GM12878 (cell line): ENCODE measurements at regions not wholly inside any gene's neighbourhood (a gene's known extent, or its start where the extent isn't known, plus 50 kb on each side); places are given as distances from the start of the nearest gene placed in this dataset.
"Not testable (repeated sequence)": the region's sequence is repeated elsewhere in the genome, so short reads cannot be mapped to it uniquely, and the experiment has no call there.

Source experiments
- ATAC-seq: fragments of 200-7000 bp; cut with Tn5 transposase; 3 replicates; pipeline ENCODE4 v1.9.1; 2020; ENCODE audit warnings: mild to moderate bottlenecking, moderate library complexity
- BruUV-seq: library from RNA; stranded (reverse); fragments of 400-500 nt; replicated peaks from 2 replicates; lab custom pipeline; 2021; lab: Mats Ljungman, UMichigan
- CTCF ChIA-PET: fragments of 300-600 bp; sonication (Branson Sonifier 250); formaldehyde crosslinking; extraction: SDS; loops from one replicate; lab custom pipeline; 2021; ENCODE audit warnings: inconsistent platforms; lab: Yijun Ruan, JAX
- POLR2A ChIA-PET: fragments of 350-600 bp; formaldehyde crosslinking; extraction: SDS; loops from one replicate; lab custom pipeline; 2021; ENCODE audit warnings: inconsistent platforms; lab: Charles Lee
- RAD21 ChIA-PET: fragments of 300-600 bp; sonication (Branson Sonifier 250); formaldehyde crosslinking; loops from one replicate; lab custom pipeline; 2023; ENCODE audit warnings: antibody characterized with exemption; ENCODE audit not compliant: unreplicated experiment; lab: Charles Lee
- SMC1A ChIA-PET: fragments of 300-600 bp; sonication (Branson Sonifier 250); formaldehyde crosslinking; loops from one replicate; lab custom pipeline; 2023; ENCODE audit not compliant: unreplicated experiment, uncharacterized antibody; lab: Charles Lee
- DNase-seq: peaks from one replicate; pipeline ENCODE4 v3.0.0-alpha.2; 2011; ENCODE audit warnings: low read depth, low spot score
- FAIRE-seq: peaks from 3 replicates; lab custom pipeline; 2011; peaks lifted over from hg19 to GRCh38; lab: Jason Lieb, UNC
- H2AFZ ChIP-seq: 2 replicates; pipeline ENCODE4 v1.6.0; 2011; ENCODE audit warnings: low read depth, low read length, control low read depth; ENCODE audit not compliant: control insufficient read depth
- H3K27ac ChIP-seq: 2 replicates; pipeline ENCODE4 v1.5.1; 2011; ENCODE audit warnings: control low read depth; ENCODE audit not compliant: control insufficient read depth, insufficient read depth
- H3K27me3 ChIP-seq, 2 experiments: replicated peaks in 1 of 2; 2 replicates each; pipeline versions ENCODE4 v1.6.0 to v1.6.1; 2011; ENCODE audit warnings: low read length in 1 of 2; ENCODE audit not compliant: control insufficient read depth in 2 of 2, insufficient read depth in 2 of 2
- H3K36me3 ChIP-seq, 2 experiments: 2 replicates each; pipeline ENCODE4 v1.5.1; 2011; ENCODE audit warnings: low read length in 1 of 2; ENCODE audit not compliant: control insufficient read depth in 2 of 2, insufficient read depth in 2 of 2
- H3K4me1 ChIP-seq: 2 replicates; pipeline ENCODE4 v1.6.1; 2011; ENCODE audit warnings: mild to moderate bottlenecking, low read length, moderate library complexity, mixed read lengths; ENCODE audit not compliant: control insufficient read depth, insufficient read depth
- H3K4me2 ChIP-seq: 2 replicates; pipeline ENCODE4 v1.6.0; 2011; ENCODE audit warnings: control low read depth; ENCODE audit not compliant: control insufficient read depth, insufficient read depth
- H3K4me3 ChIP-seq: fragments of 200-600 bp; sonication (generic); 2 replicates; pipeline ENCODE4 v1.5.1; 2016
- H3K79me2 ChIP-seq: 2 replicates; pipeline ENCODE4 v1.6.0; 2011; ENCODE audit warnings: low read length; ENCODE audit not compliant: control insufficient read depth, insufficient read depth
- H3K9ac ChIP-seq: 2 replicates; pipeline ENCODE4 v1.8.0; 2011; ENCODE audit warnings: low read length, control low read depth, mixed read lengths; ENCODE audit not compliant: control insufficient read depth, insufficient read depth
- H3K9me3 ChIP-seq: replicated peaks from 3 replicates; pipeline ENCODE4 v1.5.1; 2011; ENCODE audit warnings: mild to moderate bottlenecking, low read length; ENCODE audit not compliant: control insufficient read depth, insufficient read depth
- H4K20me1 ChIP-seq: 2 replicates; pipeline ENCODE4 v1.6.0; 2011; ENCODE audit not compliant: control insufficient read depth, insufficient read depth
- FOXM1 ChIP-seq: IDR thresholded peaks from 2 replicates; pipeline ENCODE4 v1.6.1; 2012; ENCODE audit warnings: low read depth, mild to moderate bottlenecking, inconsistent platforms, low read length, moderate library complexity
- RAD21 ChIP-seq: IDR thresholded peaks from 2 replicates; pipeline ENCODE4 v1.6.1; 2011; ENCODE audit warnings: mild to moderate bottlenecking, low read depth, low read length, moderate library complexity; ENCODE audit not compliant: insufficient read depth
- SUPT20H ChIP-seq: IDR thresholded peaks from 2 replicates; pipeline ENCODE4 v1.6.1; 2011; ENCODE audit warnings: low read depth, mild to moderate bottlenecking, low read length, moderate library complexity, borderline replicate concordance; ENCODE audit not compliant: control insufficient read depth
- USF2 ChIP-seq: IDR thresholded peaks from 2 replicates; pipeline ENCODE4 v1.6.1; 2011; ENCODE audit warnings: low read depth, low read length, improper control_type of control experiment, borderline replicate concordance
- WGBS: methylation state at CpG from one replicate; pipeline ENCODE4 v1.1.6; 2016; ENCODE audit warnings: low lambda C conversion rate; ENCODE audit not compliant: insufficient replicate concordance, insufficient coverage; ENCODE audit errors: missing lambda C conversion rate; 5-methylcytosine and 5-hydroxymethylcytosine counted together
- in situ Hi-C: fragments of 300-500 bp; cut with MboI; formaldehyde crosslinking; loops from 9 replicates; pipeline ENCODE4 v1.14.3; 2018; ENCODE audit warnings: mixed read lengths
- intact Hi-C: fragments of 100-400 bp; cut with micrococcal nuclease; formaldehyde crosslinking; loops from one replicate; pipeline ENCODE4 v1.14.2; 2022; ENCODE audit not compliant: unreplicated experiment

- H3K36me3 ChIP-seq, intact Hi-C loops, H2AFZ ChIP-seq, H3K4me2 ChIP-seq, H3K27ac ChIP-seq, RAD21 ChIA-PET, H3K79me2 ChIP-seq, H3K9me3 ChIP-seq, H4K20me1 ChIP-seq, H3K4me3 ChIP-seq, H3K9ac ChIP-seq, POLR2A ChIA-PET, H3K4me1 ChIP-seq, ATAC-seq, DNase-seq, SMC1A ChIA-PET, BruUV-seq, FAIRE-seq, in situ Hi-C loops, CTCF ChIA-PET, H3K27me3 ChIP-seq: not testable (repeated sequence)
- whole genome bisulfite sequencing, result 53% methylated on average over 2 of the region's 2 CpGs
Observed at GRCh38 chr4:75165100-75165499, 232.2 kb downstream of the PARM1 start.

GRCh38 chr4:75158451-75158850, 225.5 kb downstream of the PARM1 start:
- WGBS, result 55% methylated on average over 3 of the region's 3 CpGs
- no peak for FAIRE-seq

More at GRCh38 chr4:75158451-75158850, 225.5 kb downstream of the PARM1 start:
- Histone ChIP-seq H3K9me3 (no peaks in the 10 kb centered on the region; the same call in 2 of the 3 replicates), H3K4me3 (no peak overlapping the region), H3K79me2 (no peaks in the 10 kb centered on the region), H3K4me1 (no peaks in the 10 kb centered on the region), H2AFZ (no peak overlapping the region), H3K27ac (no peak overlapping the region), H3K27me3 (no peaks in the 10 kb centered on the region), H4K20me1 (no peaks in the 10 kb centered on the region), H3K4me2 (no peak overlapping the region), H3K9ac (no peak overlapping the region), H3K36me3 (no peaks in the 10 kb centered on the region)
- TF ChIP-seq SUPT20H (no peak), FOXM1 (no peak), RAD21 (no peak), USF2 (no peak)
- SMC1A ChIA-PET, result no interaction called here
- no TSS peak for BruUV-seq
- POLR2A ChIA-PET, result no interaction called here
- ATAC-seq, result no peak
- CTCF ChIA-PET, result no interaction called here
- no peak for DNase-seq
- in situ Hi-C loops, result no loop called here
- intact Hi-C loops, result no loop called here
- RAD21 ChIA-PET, result no interaction called here
